ENCODE measurements at regions not wholly inside any gene's neighbourhood (a gene's known extent, or its start where the extent isn't known, plus 50 kb on each side); places are given as distances from the start of the nearest gene placed in this dataset.

DNA sequence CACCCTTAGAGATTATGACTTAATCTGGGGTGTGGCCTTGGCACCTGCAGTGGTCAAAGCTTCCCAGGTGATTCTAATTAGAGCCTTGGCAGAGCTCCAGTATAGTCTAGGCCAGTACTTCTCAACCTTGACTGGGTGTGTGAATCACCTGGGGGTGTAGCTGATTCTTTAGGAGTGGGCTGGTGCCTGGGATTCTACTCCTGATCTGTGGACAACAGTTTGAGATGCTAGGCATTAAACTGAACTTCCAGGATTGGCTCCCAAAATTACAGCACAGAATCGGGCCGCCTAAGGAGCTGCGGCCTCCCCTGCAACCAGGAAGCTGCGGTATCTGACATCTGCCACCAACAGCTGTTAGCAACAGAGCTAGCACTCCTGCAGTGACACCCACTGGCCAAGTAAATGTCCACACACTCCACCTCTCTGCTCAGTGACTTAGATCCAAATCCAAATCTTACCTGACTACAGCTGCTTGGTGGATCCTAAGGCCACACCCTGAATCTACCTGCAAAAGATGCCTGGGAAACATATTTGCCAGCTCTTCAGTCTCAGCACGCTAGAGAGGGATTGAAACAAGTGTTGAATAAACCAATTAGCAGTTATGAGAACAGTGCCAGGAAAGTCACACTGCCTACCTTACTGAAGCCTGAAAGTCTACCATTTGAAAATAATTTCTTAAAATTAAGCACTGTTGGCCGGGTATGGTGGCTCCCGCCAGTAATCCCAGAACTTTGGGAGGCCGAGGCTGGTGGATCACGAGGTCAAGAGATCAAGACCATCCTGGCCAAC is 126.7 kb downstream of the UNC5CL start (continued):
- TF ChIP-seq, protein P1, sequence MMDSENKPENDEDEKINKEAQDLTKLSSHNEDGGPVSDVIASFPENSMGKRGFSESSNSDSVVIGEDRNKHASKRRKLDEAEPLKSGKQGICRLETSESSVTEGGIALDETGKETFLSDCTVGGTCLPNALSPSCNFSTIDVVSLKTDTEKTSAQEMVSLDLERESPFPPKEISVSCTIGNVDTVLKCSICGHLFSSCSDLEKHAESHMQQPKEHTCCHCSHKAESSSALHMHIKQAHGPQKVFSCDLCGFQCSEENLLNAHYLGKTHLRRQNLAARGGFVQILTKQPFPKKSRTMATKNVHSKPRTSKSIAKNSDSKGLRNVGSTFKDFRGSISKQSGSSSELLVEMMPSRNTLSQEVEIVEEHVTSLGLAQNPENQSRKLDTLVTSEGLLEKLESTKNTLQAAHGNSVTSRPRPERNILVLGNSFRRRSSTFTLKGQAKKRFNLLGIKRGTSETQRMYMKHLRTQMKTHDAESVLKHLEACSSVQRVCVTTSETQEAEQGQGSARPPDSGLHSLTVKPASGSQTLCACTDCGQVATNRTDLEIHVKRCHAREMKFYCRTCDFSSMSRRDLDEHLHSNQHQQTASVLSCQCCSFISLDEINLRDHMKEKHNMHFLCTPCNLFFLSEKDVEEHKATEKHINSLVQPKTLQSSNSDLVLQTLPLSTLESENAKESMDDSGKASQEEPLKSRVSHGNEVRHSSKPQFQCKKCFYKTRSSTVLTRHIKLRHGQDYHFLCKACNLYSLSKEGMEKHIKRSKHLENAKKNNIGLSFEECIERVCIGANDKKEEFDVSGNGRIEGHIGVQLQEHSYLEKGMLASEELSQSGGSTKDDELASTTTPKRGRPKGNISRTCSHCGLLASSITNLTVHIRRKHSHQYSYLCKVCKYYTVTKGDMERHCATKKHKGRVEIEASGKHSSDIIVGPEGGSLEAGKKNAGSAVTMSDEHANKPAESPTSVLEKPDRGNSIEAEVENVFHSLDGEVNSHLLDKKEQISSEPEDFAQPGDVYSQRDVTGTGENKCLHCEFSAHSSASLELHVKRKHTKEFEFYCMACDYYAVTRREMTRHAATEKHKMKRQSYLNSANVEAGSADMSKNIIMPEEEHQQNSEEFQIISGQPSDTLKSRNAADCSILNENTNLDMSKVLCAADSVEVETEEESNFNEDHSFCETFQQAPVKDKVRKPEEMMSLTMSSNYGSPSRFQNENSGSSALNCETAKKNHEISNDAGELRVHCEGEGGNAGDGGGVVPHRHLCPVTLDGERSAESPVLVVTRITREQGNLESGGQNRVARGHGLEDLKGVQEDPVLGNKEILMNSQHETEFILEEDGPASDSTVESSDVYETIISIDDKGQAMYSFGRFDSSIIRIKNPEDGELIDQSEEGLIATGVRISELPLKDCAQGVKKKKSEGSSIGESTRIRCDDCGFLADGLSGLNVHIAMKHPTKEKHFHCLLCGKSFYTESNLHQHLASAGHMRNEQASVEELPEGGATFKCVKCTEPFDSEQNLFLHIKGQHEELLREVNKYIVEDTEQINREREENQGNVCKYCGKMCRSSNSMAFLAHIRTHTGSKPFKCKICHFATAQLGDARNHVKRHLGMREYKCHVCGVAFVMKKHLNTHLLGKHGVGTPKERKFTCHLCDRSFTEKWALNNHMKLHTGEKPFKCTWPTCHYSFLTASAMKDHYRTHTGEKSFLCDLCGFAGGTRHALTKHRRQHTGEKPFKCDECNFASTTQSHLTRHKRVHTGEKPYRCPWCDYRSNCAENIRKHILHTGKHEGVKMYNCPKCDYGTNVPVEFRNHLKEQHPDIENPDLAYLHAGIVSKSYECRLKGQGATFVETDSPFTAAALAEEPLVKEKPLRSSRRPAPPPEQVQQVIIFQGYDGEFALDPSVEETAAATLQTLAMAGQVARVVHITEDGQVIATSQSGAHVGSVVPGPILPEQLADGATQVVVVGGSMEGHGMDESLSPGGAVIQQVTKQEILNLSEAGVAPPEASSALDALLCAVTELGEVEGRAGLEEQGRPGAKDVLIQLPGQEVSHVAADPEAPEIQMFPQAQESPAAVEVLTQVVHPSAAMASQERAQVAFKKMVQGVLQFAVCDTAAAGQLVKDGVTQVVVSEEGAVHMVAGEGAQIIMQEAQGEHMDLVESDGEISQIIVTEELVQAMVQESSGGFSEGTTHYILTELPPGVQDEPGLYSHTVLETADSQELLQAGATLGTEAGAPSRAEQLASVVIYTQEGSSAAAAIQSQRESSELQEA (IDR thresholded peaks at IDR 0.05; ENCODE audit: low read depth), result no peak
- TF ChIP-seq, protein P2, sequence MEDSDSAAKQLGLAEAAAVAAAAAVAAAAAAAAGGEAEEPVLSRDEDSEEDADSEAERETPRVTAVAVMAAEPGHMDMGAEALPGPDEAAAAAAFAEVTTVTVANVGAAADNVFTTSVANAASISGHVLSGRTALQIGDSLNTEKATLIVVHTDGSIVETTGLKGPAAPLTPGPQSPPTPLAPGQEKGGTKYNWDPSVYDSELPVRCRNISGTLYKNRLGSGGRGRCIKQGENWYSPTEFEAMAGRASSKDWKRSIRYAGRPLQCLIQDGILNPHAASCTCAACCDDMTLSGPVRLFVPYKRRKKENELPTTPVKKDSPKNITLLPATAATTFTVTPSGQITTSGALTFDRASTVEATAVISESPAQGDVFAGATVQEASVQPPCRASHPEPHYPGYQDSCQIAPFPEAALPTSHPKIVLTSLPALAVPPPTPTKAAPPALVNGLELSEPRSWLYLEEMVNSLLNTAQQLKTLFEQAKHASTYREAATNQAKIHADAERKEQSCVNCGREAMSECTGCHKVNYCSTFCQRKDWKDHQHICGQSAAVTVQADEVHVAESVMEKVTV (CRISPR knock-in tag; IDR thresholded peaks at IDR 0.05), result peak; percentile 73
- no peak for TF ChIP-seq ZNF551 (CRISPR knock-in tag; IDR thresholded peaks at IDR 0.05)
- no peak for TF ChIP-seq MAFK (IDR thresholded peaks at IDR 0.05; ENCODE audit: low read length)
- peak; percentile 77 for TF ChIP-seq PHF21A (IDR thresholded peaks at IDR 0.05; ENCODE audit: borderline replicate concordance, low read depth)
- TF ChIP-seq CREM (IDR thresholded peaks at IDR 0.05; ENCODE audit: low read depth), result peak; percentile 71; the same call in 1 of the 2 replicates
- TF ChIP-seq EHMT2 (IDR thresholded peaks at IDR 0.05), result 0 out of 2 replicates have a peak, but pooled peaks have one; percentile 41
- no peak; the same call in 1 of the 2 replicates for TF ChIP-seq STAG1 (CRISPR knock-in tag; IDR thresholded peaks at IDR 0.05; ENCODE audit: borderline replicate concordance)
- no peak for TF ChIP-seq CHD1 (IDR thresholded peaks at IDR 0.05; ENCODE audit: low read length)
- TF ChIP-seq, protein P3, sequence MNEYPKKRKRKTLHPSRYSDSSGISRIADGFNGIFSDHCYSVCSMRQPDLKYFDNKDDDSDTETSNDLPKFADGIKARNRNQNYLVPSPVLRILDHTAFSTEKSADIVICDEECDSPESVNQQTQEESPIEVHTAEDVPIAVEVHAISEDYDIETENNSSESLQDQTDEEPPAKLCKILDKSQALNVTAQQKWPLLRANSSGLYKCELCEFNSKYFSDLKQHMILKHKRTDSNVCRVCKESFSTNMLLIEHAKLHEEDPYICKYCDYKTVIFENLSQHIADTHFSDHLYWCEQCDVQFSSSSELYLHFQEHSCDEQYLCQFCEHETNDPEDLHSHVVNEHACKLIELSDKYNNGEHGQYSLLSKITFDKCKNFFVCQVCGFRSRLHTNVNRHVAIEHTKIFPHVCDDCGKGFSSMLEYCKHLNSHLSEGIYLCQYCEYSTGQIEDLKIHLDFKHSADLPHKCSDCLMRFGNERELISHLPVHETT (CRISPR knock-in tag; conservative IDR thresholded peaks at IDR 0.05 in 1 of 2, IDR thresholded peaks at IDR 0.05 in 1 of 2), result no peak
- TF ChIP-seq, protein P4, sequence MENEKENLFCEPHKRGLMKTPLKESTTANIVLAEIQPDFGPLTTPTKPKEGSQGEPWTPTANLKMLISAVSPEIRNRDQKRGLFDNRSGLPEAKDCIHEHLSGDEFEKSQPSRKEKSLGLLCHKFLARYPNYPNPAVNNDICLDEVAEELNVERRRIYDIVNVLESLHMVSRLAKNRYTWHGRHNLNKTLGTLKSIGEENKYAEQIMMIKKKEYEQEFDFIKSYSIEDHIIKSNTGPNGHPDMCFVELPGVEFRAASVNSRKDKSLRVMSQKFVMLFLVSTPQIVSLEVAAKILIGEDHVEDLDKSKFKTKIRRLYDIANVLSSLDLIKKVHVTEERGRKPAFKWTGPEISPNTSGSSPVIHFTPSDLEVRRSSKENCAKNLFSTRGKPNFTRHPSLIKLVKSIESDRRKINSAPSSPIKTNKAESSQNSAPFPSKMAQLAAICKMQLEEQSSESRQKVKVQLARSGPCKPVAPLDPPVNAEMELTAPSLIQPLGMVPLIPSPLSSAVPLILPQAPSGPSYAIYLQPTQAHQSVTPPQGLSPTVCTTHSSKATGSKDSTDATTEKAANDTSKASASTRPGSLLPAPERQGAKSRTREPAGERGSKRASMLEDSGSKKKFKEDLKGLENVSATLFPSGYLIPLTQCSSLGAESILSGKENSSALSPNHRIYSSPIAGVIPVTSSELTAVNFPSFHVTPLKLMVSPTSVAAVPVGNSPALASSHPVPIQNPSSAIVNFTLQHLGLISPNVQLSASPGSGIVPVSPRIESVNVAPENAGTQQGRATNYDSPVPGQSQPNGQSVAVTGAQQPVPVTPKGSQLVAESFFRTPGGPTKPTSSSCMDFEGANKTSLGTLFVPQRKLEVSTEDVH (IDR thresholded peaks at IDR 0.05; ENCODE audit: low read depth, partially characterized antibody), result no peak
- no peak for TF ChIP-seq HSF4 (CRISPR knock-in tag; IDR thresholded peaks at IDR 0.05; ENCODE audit: borderline replicate concordance)
- no peak for TF ChIP-seq TBP (optimal IDR thresholded peaks at IDR 0.05; ENCODE audit: low read depth, low read length)
